ENCODE measurements at regions not wholly inside any gene's neighbourhood (a gene's known extent, or its start where the extent isn't known, plus 50 kb on each side); places are given as distances from the start of the nearest gene placed in this dataset.

- Mint-ChIP-seq H3K27ac (no peak overlapping the region), H3K9me3 (no peaks in the 10 kb centered on the region), H3K4me1 (peaks cover 11 to 13% of the 10 kb centered on the region in 2 experiments), H3K4me3 (no peak overlapping the region), H3K36me3 (ENCODE audit: insufficient read depth in 1 of 3, low read depth in 3 of 3) (no peaks in the 10 kb centered on the region), H3K27me3 (ENCODE audit: low read depth) (no peaks in the 10 kb centered on the region)
- H3K4ac ChIP-seq (ENCODE audit: low read depth, low read length) = no peak overlapping the region
- no peak overlapping the region for H2BK20ac ChIP-seq (ENCODE audit: low read depth, low read length, poor library complexity, severe bottlenecking)
- no peak overlapping the region for H2AFZ ChIP-seq (ENCODE audit: low read length)
- no peak overlapping the region for H3K23ac ChIP-seq (ENCODE audit: insufficient read length, low read depth, low read length)
- H3K79me2 ChIP-seq (ENCODE audit: insufficient read depth, low read length) = no peaks in the 10 kb centered on the region
- H2BK15ac ChIP-seq (ENCODE audit: low read depth, low read length) = no peak overlapping the region
- H3K4me2 ChIP-seq (ENCODE audit: insufficient read depth, insufficient read length, low read length) = no peak overlapping the region
- H4K20me1 ChIP-seq (ENCODE audit: control insufficient read depth, insufficient read depth, insufficient read length) = no peaks in the 10 kb centered on the region
- H4K8ac ChIP-seq (replicated peaks; ENCODE audit: insufficient read length, low read depth, low read length) = no peak overlapping the region
- no peak overlapping the region for H2AK5ac ChIP-seq (ENCODE audit: insufficient read length, low read length)
- H3K27ac ChIP-seq (ENCODE audit: insufficient read length, low read depth, low read length) = no peak overlapping the region
- no peak overlapping the region for H2BK5ac ChIP-seq (ENCODE audit: insufficient read length, low read length)
- H4K91ac ChIP-seq (ENCODE audit: insufficient read length, low read depth, low read length) = no peak overlapping the region
- no peak overlapping the region for H3T11ph ChIP-seq (ENCODE audit: low read length)
- no peak overlapping the region for H4K5ac ChIP-seq (ENCODE audit: insufficient read length, low read depth, low read length)
- H2BK12ac ChIP-seq (ENCODE audit: insufficient read length, low read depth, low read length) = no peak overlapping the region
- no peak overlapping the region for H2BK120ac ChIP-seq (ENCODE audit: low read depth, low read length, poor library complexity, severe bottlenecking)
- no peaks in the 10 kb centered on the region for H3K9me3 ChIP-seq (ENCODE audit: control insufficient read depth, low read depth, low read length)
- no peaks in the 10 kb centered on the region for H3K79me1 ChIP-seq (ENCODE audit: insufficient read depth, low read depth, low read length, poor library complexity, severe bottlenecking)
- DNase-seq = no peak
- no peaks in the 10 kb centered on the region; the same call in 1 of the 2 replicates for H3K4me1 ChIP-seq (ENCODE audit: insufficient read depth, low read length)
- no peak overlapping the region for H3K9ac ChIP-seq (ENCODE audit: extremely low read depth, insufficient read length, low read length)
- TF ChIP-seq, protein P1, sequence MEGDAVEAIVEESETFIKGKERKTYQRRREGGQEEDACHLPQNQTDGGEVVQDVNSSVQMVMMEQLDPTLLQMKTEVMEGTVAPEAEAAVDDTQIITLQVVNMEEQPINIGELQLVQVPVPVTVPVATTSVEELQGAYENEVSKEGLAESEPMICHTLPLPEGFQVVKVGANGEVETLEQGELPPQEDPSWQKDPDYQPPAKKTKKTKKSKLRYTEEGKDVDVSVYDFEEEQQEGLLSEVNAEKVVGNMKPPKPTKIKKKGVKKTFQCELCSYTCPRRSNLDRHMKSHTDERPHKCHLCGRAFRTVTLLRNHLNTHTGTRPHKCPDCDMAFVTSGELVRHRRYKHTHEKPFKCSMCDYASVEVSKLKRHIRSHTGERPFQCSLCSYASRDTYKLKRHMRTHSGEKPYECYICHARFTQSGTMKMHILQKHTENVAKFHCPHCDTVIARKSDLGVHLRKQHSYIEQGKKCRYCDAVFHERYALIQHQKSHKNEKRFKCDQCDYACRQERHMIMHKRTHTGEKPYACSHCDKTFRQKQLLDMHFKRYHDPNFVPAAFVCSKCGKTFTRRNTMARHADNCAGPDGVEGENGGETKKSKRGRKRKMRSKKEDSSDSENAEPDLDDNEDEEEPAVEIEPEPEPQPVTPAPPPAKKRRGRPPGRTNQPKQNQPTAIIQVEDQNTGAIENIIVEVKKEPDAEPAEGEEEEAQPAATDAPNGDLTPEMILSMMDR (conservative IDR thresholded peaks at IDR 0.05) = no peak
- no CpG with 5 or more reads among the region's 3 CpGs for WGBS (ENCODE audit: extremely low coverage, insufficient read length, low lambda C conversion rate)
- no peaks in the 10 kb centered on the region for H3K27me3 ChIP-seq (ENCODE audit: insufficient read depth, low read length)
- no peak overlapping the region for H3K56ac ChIP-seq (ENCODE audit: insufficient read length, low read depth, low read length)
- H3K23me2 ChIP-seq (ENCODE audit: insufficient read length, low read depth, low read length, poor library complexity, severe bottlenecking) = no peaks in the 10 kb centered on the region
- H3K14ac ChIP-seq (ENCODE audit: insufficient read depth, low read length) = no peak overlapping the region
- no peak overlapping the region for H3K18ac ChIP-seq (ENCODE audit: insufficient read length, low read depth, low read length)
Measured at GRCh38 chr5:56684159-56684558, 131.2 kb upstream of the MAP3K1 start.

All from H9 (cell line).